Astrocyte of the spinal cord (primary cell): ENCODE measurements at regions not wholly inside any gene's neighbourhood (a gene's known extent, or its start where the extent isn't known, plus 50 kb on each side); places are given as distances from the start of the nearest gene placed in this dataset.

Source experiments
- DNase-seq: peaks from one replicate; pipeline ENCODE4 v3.0.0; 2011; ENCODE audit warnings: low read depth, low spot score
- H3K4me3 ChIP-seq: 2 replicates; pipeline ENCODE4 v1.5.1; 2011; ENCODE audit warnings: low read depth, mild to moderate bottlenecking, low read length, moderate library complexity
- CTCF ChIP-seq: IDR thresholded peaks from 2 replicates; pipeline ENCODE4 v1.5.1; 2012; ENCODE audit warnings: low read depth, mild to moderate bottlenecking, low read length, inconsistent platforms
- in situ Hi-C: cut with HindIII; loops from 2 replicates; pipeline ENCODE4 v1.10.0; 2017; ENCODE audit warnings: low sequenced_read_pairs

GRCh38 chr9:81171689-81172088, 517.7 kb downstream of the TLE1 start:
- no peak for DNase-seq
- in situ Hi-C loops, result no loop called here
- H3K4me3 ChIP-seq, result no peak overlapping the region
- TF ChIP-seq CTCF, result no peak

GRCh38 chr9:81162361-81162760, 527.0 kb downstream of the TLE1 start:
- no peak for TF ChIP-seq CTCF
- no peak for DNase-seq
- in situ Hi-C loops, result no loop called here
- H3K4me3 ChIP-seq, result no peak overlapping the region

- no peak for TF ChIP-seq CTCF
- no peak overlapping the region for H3K4me3 ChIP-seq
- no peak for DNase-seq
- in situ Hi-C loops, result no loop called here
Measured at GRCh38 chr9:81156381-81156780, 533.0 kb downstream of the TLE1 start.

- peak; percentile 41 for DNase-seq
- no peak overlapping the region for H3K4me3 ChIP-seq
- TF ChIP-seq CTCF, result no peak
- in situ Hi-C loops, result no loop called here
Measured at GRCh38 chr9:81150016-81150625, 539.2 kb downstream of the TLE1 start.

GRCh38 chr9:81146684-81147337, 542.5 kb downstream of the TLE1 start:
- in situ Hi-C loops, result no loop called here
- no peak overlapping the region for H3K4me3 ChIP-seq
- peak; percentile 48 for DNase-seq
- TF ChIP-seq CTCF, result no peak

GRCh38 chr9:81146241-81146640, 543.1 kb downstream of the TLE1 start:
- H3K4me3 ChIP-seq, result no peak overlapping the region
- TF ChIP-seq CTCF, result no peak
- in situ Hi-C loops, result no loop called here

More at GRCh38 chr9:81146241-81146640, 543.1 kb downstream of the TLE1 start:
- no peak for DNase-seq
